ENCODE measurements at regions not wholly inside any gene's neighbourhood (a gene's known extent, or its start where the extent isn't known, plus 50 kb on each side); places are given as distances from the start of the nearest gene placed in this dataset.
"Not testable (repeated sequence)": the region's sequence is repeated elsewhere in the genome, so short reads cannot be mapped to it uniquely, and the experiment has no call there.

- Mint-ChIP-seq H3K4me1 (ENCODE audit: low read depth in 2 of 2) (no peaks in the 10 kb centered on the region), H3K27me3 (peaks cover 13 to 15% of the 10 kb centered on the region in 2 donors), H3K4me3 (no peak overlapping the region), H3K36me3 (no peaks in the 10 kb centered on the region), H3K27ac (no peak overlapping the region), H3K9me3 (peaks cover 3% of the 10 kb centered on the region)
- ATAC-seq (peak; percentile 49 to 56), DNase-seq (ENCODE audit: low spot score) (no peak)
These were observed 364.9 kb downstream of the ZNF674 start for GRCh38 chrX:46180258-46180687.

- Mint-ChIP-seq H3K9me3 (peaks cover 3% of the 10 kb centered on the region), H3K27me3 (peaks cover 14 to 17% of the 10 kb centered on the region in 2 donors), H3K27ac (no peak overlapping the region), H3K4me1 (ENCODE audit: low read depth in 2 of 2) (no peaks in the 10 kb centered on the region), H3K36me3 (no peaks in the 10 kb centered on the region), H3K4me3 (no peak overlapping the region)
- no peak for DNase-seq (ENCODE audit: low spot score)
- ATAC-seq = no peak
These were observed 365.5 kb downstream of the ZNF674 start for GRCh38 chrX:46179748-46180147.

- Mint-ChIP-seq H3K36me3 (no peaks in the 10 kb centered on the region), H3K27ac (no peak overlapping the region), H3K9me3 (peaks cover 3% of the 10 kb centered on the region), H3K4me3 (no peak overlapping the region), H3K27me3 (peaks cover 17% of the 10 kb centered on the region in 2 donors), H3K4me1 (ENCODE audit: low read depth in 2 of 2) (no peaks in the 10 kb centered on the region)
- DNase-seq (ENCODE audit: low spot score) (no peak), ATAC-seq (no peak)
These were observed 366.5 kb downstream of the ZNF674 start for GRCh38 chrX:46178763-46179162.

GRCh38 chrX:46173159-46173558 lies 372.1 kb downstream of the ZNF674 start:
- H3K27ac Mint-ChIP-seq = no peak overlapping the region
- H3K4me1 Mint-ChIP-seq (ENCODE audit: low read depth in 2 of 2) = no peaks in the 10 kb centered on the region
- ATAC-seq = no peak
- peaks cover 17 to 21% of the 10 kb centered on the region in 2 donors for H3K27me3 Mint-ChIP-seq
- no peak for DNase-seq (ENCODE audit: low spot score)
- no peaks in the 10 kb centered on the region for H3K36me3 Mint-ChIP-seq
- no peak overlapping the region for H3K4me3 Mint-ChIP-seq
- H3K9me3 Mint-ChIP-seq = peaks cover 3% of the 10 kb centered on the region

- not testable (repeated sequence) for H3K27ac Mint-ChIP-seq; H3K4me3 Mint-ChIP-seq; H3K36me3 Mint-ChIP-seq; ATAC-seq; H3K9me3 Mint-ChIP-seq; DNase-seq (ENCODE audit: low spot score); H3K4me1 Mint-ChIP-seq (ENCODE audit: low read depth in 2 of 2)
- peaks cover 20 to 27% of the 10 kb centered on the region in 2 donors for H3K27me3 Mint-ChIP-seq
These were observed 373.8 kb downstream of the ZNF674 start for GRCh38 chrX:46171457-46171856.

GRCh38 chrX:46169808-46170207 lies 375.4 kb downstream of the ZNF674 start:
- no peak for DNase-seq (ENCODE audit: low spot score)
- H3K4me3 Mint-ChIP-seq = no peak overlapping the region
- H3K27ac Mint-ChIP-seq = no peak overlapping the region
- no peaks in the 10 kb centered on the region for H3K4me1 Mint-ChIP-seq (ENCODE audit: low read depth in 2 of 2)
- H3K9me3 Mint-ChIP-seq = no peaks in the 10 kb centered on the region
- no peaks in the 10 kb centered on the region for H3K36me3 Mint-ChIP-seq
- ATAC-seq = no peak
- H3K27me3 Mint-ChIP-seq = peaks cover 8 to 19% of the 10 kb centered on the region in 2 donors

GRCh38 chrX:46168254-46168653 lies 377.0 kb downstream of the ZNF674 start:
- ATAC-seq (no peak), DNase-seq (ENCODE audit: low spot score) (no peak)
- H3K27ac Mint-ChIP-seq = no peak overlapping the region
- no peak overlapping the region for H3K4me3 Mint-ChIP-seq
- H3K4me1 Mint-ChIP-seq (ENCODE audit: low read depth in 2 of 2) = no peaks in the 10 kb centered on the region
- H3K9me3 Mint-ChIP-seq = no peaks in the 10 kb centered on the region
- H3K36me3 Mint-ChIP-seq = no peaks in the 10 kb centered on the region
- peaks cover 8 to 17% of the 10 kb centered on the region in 2 donors for H3K27me3 Mint-ChIP-seq

GRCh38 chrX:46165866-46166265 lies 379.4 kb downstream of the ZNF674 start:
- ATAC-seq = no peak
- no peak for DNase-seq (ENCODE audit: low spot score)
- H3K9me3 Mint-ChIP-seq = no peaks in the 10 kb centered on the region
- no peaks in the 10 kb centered on the region for H3K36me3 Mint-ChIP-seq
- peaks cover 8 to 13% of the 10 kb centered on the region in 2 donors for H3K27me3 Mint-ChIP-seq
- no peak overlapping the region for H3K27ac Mint-ChIP-seq
- H3K4me1 Mint-ChIP-seq (ENCODE audit: low read depth in 2 of 2) = no peaks in the 10 kb centered on the region
- H3K4me3 Mint-ChIP-seq = no peak overlapping the region

- Mint-ChIP-seq H3K36me3 (no peaks in the 10 kb centered on the region), H3K27ac (no peak overlapping the region), H3K9me3 (no peaks in the 10 kb centered on the region), H3K4me3 (no peak overlapping the region), H3K4me1 (ENCODE audit: low read depth in 2 of 2) (no peaks in the 10 kb centered on the region), H3K27me3 (peaks cover 8 to 13% of the 10 kb centered on the region in 2 donors)
- no peak for ATAC-seq
- no peak for DNase-seq (ENCODE audit: low spot score)
These were observed 379.8 kb downstream of the ZNF674 start for GRCh38 chrX:46165411-46165810.

GRCh38 chrX:46152756-46153155 lies 392.5 kb downstream of the ZNF674 start:
- DNase-seq (ENCODE audit: low spot score) (no peak), ATAC-seq (no peak)
- H3K27ac Mint-ChIP-seq = no peak overlapping the region
- no peak overlapping the region for H3K4me3 Mint-ChIP-seq
- H3K9me3 Mint-ChIP-seq = no peaks in the 10 kb centered on the region
- H3K4me1 Mint-ChIP-seq (ENCODE audit: low read depth in 2 of 2) = no peaks in the 10 kb centered on the region
- peaks cover 13 to 15% of the 10 kb centered on the region in 2 donors for H3K27me3 Mint-ChIP-seq
- H3K36me3 Mint-ChIP-seq = no peaks in the 10 kb centered on the region

- not testable (repeated sequence) for DNase-seq (ENCODE audit: low spot score); ATAC-seq; H3K9me3 Mint-ChIP-seq; H3K4me3 Mint-ChIP-seq; H3K36me3 Mint-ChIP-seq; H3K4me1 Mint-ChIP-seq (ENCODE audit: low read depth in 2 of 2); H3K27ac Mint-ChIP-seq
- H3K27me3 Mint-ChIP-seq = peaks cover 13 to 17% of the 10 kb centered on the region in 2 donors
These were observed 393.9 kb downstream of the ZNF674 start for GRCh38 chrX:46151332-46151731.

GRCh38 chrX:46144566-46144965 lies 400.7 kb downstream of the ZNF674 start:
- no peak for DNase-seq (ENCODE audit: low spot score)
- ATAC-seq = no peak
- Mint-ChIP-seq H3K4me3 (no peak overlapping the region), H3K27me3 (peaks cover 15 to 23% of the 10 kb centered on the region in 2 donors), H3K9me3 (no peaks in the 10 kb centered on the region), H3K27ac (no peak overlapping the region), H3K36me3 (peaks cover 5% of the 10 kb centered on the region), H3K4me1 (ENCODE audit: low read depth in 2 of 2) (no peaks in the 10 kb centered on the region)

GRCh38 chrX:46140272-46140671 lies 404.9 kb downstream of the ZNF674 start:
- ATAC-seq = no peak

GRCh38 chrX:46130247-46130646 lies 415.0 kb downstream of the ZNF674 start:
- H3K36me3 Mint-ChIP-seq = no peaks in the 10 kb centered on the region
- H3K4me1 Mint-ChIP-seq (ENCODE audit: low read depth in 2 of 2) = no peaks in the 10 kb centered on the region
- ATAC-seq (no peak), DNase-seq (ENCODE audit: low spot score) (no peak)
- no peak overlapping the region for H3K27ac Mint-ChIP-seq
- peaks cover 24 to 25% of the 10 kb centered on the region in 2 donors for H3K27me3 Mint-ChIP-seq
- no peak overlapping the region for H3K4me3 Mint-ChIP-seq
- no peaks in the 10 kb centered on the region for H3K9me3 Mint-ChIP-seq

More at GRCh38 chrX:46140272-46140671, 404.9 kb downstream of the ZNF674 start:
- Mint-ChIP-seq H3K9me3 (peaks cover 4% of the 10 kb centered on the region), H3K27me3 (peaks cover 24 to 26% of the 10 kb centered on the region in 2 donors), H3K4me1 (ENCODE audit: low read depth in 2 of 2) (no peaks in the 10 kb centered on the region), H3K27ac (no peak overlapping the region), H3K36me3 (peaks cover 5% of the 10 kb centered on the region), H3K4me3 (no peak overlapping the region)
- DNase-seq (ENCODE audit: low spot score) = no peak

- ATAC-seq (no peak), DNase-seq (ENCODE audit: low spot score) (no peak)
- Mint-ChIP-seq H3K27ac (no peak overlapping the region), H3K27me3 (peaks cover 9 to 25% of the 10 kb centered on the region in 2 donors), H3K36me3 (no peaks in the 10 kb centered on the region), H3K9me3 (no peaks in the 10 kb centered on the region), H3K4me1 (ENCODE audit: low read depth in 2 of 2) (no peaks in the 10 kb centered on the region), H3K4me3 (no peak overlapping the region)
These were observed 420.1 kb downstream of the ZNF674 start for GRCh38 chrX:46125111-46125510.

All from natural killer cell treated with Interleukin-12 subunit alpha and Interleukin-12 subunit beta and Interleukin-15 and Interleukin-18, amount 100 ng/mL, for 72 hours (primary cell).